ENCODE measurements at regions not wholly inside any gene's neighbourhood (a gene's known extent, or its start where the extent isn't known, plus 50 kb on each side); places are given as distances from the start of the nearest gene placed in this dataset.

DNA sequence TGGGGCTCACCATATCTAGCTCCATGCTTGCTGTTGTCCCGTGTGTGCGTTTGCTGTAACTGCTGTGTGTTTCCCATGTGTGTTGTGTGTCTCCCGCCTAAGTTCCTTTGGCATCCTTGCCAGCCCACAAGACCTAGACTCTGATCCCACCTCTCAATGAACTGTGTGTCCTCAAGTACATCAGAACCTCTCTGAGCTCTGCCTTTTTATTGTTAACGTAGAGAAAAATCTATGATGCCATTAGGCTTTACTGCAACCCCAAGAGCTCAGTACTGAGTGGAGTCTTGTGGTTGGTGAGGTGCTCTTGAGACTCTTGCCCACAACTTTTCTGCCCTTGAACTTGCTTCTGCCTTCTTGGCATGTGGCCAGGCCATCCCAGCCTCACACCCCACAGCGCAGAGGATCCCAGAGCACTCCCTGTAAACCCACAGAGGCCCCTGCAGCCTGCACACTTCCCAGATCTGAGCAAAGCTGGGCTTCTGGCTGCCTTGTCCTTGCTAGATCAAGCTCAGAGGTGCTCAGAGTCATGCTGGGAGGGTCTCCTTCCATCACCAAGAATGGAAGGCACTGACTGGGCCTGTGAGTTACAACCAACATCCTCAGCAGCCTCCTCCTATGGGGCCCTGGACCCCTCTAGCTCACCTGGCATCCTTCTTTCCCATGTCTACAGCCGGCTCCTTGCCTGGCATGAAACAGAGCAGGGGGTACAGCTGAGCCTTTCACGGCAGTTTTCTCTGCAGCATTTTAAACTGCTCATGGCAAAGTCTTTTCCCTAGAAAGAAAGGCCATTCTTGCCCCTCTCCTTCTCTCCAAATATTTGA is 643.4 kb downstream of the ACTR3B start:
- TF ChIP-seq, protein P1, sequence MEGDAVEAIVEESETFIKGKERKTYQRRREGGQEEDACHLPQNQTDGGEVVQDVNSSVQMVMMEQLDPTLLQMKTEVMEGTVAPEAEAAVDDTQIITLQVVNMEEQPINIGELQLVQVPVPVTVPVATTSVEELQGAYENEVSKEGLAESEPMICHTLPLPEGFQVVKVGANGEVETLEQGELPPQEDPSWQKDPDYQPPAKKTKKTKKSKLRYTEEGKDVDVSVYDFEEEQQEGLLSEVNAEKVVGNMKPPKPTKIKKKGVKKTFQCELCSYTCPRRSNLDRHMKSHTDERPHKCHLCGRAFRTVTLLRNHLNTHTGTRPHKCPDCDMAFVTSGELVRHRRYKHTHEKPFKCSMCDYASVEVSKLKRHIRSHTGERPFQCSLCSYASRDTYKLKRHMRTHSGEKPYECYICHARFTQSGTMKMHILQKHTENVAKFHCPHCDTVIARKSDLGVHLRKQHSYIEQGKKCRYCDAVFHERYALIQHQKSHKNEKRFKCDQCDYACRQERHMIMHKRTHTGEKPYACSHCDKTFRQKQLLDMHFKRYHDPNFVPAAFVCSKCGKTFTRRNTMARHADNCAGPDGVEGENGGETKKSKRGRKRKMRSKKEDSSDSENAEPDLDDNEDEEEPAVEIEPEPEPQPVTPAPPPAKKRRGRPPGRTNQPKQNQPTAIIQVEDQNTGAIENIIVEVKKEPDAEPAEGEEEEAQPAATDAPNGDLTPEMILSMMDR (conservative IDR thresholded peaks at IDR 0.05; ENCODE audit: low read depth, low read length): no peak
- TF ChIP-seq EZH2 (IDR thresholded peaks at IDR 0.05; ENCODE audit: borderline replicate concordance, low read depth, low read length, poor library complexity, severe bottlenecking): no peak

Data from A673 (cell line).